ENCODE measurements at regions not wholly inside any gene's neighbourhood (a gene's known extent, or its start where the extent isn't known, plus 50 kb on each side); places are given as distances from the start of the nearest gene placed in this dataset.

- TF ChIP-seq MED8 (CRISPR knock-in tag; IDR thresholded peaks at IDR 0.05; ENCODE audit: insufficient replicate concordance) (peak; percentile 97), HOXD1 (CRISPR knock-in tag; IDR thresholded peaks at IDR 0.05) (peak; percentile 100), SMAD9 (CRISPR knock-in tag; IDR thresholded peaks at IDR 0.05) (no peak), ZNF660 (CRISPR knock-in tag; IDR thresholded peaks at IDR 0.05; ENCODE audit: borderline replicate concordance, low read depth) (no peak), RORA (CRISPR knock-in tag; IDR thresholded peaks at IDR 0.05) (no peak), ZNF276 (CRISPR knock-in tag; IDR thresholded peaks at IDR 0.05; ENCODE audit: low read depth) (peak; percentile 97), HIVEP1 (CRISPR knock-in tag; IDR thresholded peaks at IDR 0.05) (0 out of 2 replicates have a peak, but pooled peaks have one; percentile 20), ZNF292 (CRISPR knock-in tag; IDR thresholded peaks at IDR 0.05; ENCODE audit: borderline replicate concordance, low read depth) (peak; percentile 97), ZNF629 (CRISPR knock-in tag; conservative IDR thresholded peaks at IDR 0.05) (no peak), JUN (CRISPR knock-in tag; IDR thresholded peaks at IDR 0.05) (no peak), PITX1 (CRISPR knock-in tag; IDR thresholded peaks at IDR 0.05) (peak; percentile 73), MZF1 (CRISPR knock-in tag; IDR thresholded peaks at IDR 0.05; ENCODE audit: borderline replicate concordance) (no peak), ZNF644 (CRISPR knock-in tag; IDR thresholded peaks at IDR 0.05; ENCODE audit: low read depth) (peak; percentile 53; the same call in 1 of the 2 replicates), JUND (CRISPR knock-in tag; IDR thresholded peaks at IDR 0.05) (no peak), MTA3 (CRISPR knock-in tag; IDR thresholded peaks at IDR 0.05) (no peak), SP5 (CRISPR knock-in tag; IDR thresholded peaks at IDR 0.05; ENCODE audit: borderline replicate concordance, low read depth) (no peak), AHR (CRISPR knock-in tag; IDR thresholded peaks at IDR 0.05) (peak; percentile 69; the same call in 1 of the 2 replicates), ZNF83 (CRISPR knock-in tag; IDR thresholded peaks at IDR 0.05; ENCODE audit: borderline replicate concordance) (no peak)
- TF ChIP-seq, protein P1, sequence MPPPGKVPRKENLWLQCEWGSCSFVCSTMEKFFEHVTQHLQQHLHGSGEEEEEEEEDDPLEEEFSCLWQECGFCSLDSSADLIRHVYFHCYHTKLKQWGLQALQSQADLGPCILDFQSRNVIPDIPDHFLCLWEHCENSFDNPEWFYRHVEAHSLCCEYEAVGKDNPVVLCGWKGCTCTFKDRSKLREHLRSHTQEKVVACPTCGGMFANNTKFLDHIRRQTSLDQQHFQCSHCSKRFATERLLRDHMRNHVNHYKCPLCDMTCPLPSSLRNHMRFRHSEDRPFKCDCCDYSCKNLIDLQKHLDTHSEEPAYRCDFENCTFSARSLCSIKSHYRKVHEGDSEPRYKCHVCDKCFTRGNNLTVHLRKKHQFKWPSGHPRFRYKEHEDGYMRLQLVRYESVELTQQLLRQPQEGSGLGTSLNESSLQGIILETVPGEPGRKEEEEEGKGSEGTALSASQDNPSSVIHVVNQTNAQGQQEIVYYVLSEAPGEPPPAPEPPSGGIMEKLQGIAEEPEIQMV (CRISPR knock-in tag; IDR thresholded peaks at IDR 0.05; ENCODE audit: low read depth): 0 out of 2 replicates have a peak, but pooled peaks have one; percentile 37
- TF ChIP-seq, protein P2, sequence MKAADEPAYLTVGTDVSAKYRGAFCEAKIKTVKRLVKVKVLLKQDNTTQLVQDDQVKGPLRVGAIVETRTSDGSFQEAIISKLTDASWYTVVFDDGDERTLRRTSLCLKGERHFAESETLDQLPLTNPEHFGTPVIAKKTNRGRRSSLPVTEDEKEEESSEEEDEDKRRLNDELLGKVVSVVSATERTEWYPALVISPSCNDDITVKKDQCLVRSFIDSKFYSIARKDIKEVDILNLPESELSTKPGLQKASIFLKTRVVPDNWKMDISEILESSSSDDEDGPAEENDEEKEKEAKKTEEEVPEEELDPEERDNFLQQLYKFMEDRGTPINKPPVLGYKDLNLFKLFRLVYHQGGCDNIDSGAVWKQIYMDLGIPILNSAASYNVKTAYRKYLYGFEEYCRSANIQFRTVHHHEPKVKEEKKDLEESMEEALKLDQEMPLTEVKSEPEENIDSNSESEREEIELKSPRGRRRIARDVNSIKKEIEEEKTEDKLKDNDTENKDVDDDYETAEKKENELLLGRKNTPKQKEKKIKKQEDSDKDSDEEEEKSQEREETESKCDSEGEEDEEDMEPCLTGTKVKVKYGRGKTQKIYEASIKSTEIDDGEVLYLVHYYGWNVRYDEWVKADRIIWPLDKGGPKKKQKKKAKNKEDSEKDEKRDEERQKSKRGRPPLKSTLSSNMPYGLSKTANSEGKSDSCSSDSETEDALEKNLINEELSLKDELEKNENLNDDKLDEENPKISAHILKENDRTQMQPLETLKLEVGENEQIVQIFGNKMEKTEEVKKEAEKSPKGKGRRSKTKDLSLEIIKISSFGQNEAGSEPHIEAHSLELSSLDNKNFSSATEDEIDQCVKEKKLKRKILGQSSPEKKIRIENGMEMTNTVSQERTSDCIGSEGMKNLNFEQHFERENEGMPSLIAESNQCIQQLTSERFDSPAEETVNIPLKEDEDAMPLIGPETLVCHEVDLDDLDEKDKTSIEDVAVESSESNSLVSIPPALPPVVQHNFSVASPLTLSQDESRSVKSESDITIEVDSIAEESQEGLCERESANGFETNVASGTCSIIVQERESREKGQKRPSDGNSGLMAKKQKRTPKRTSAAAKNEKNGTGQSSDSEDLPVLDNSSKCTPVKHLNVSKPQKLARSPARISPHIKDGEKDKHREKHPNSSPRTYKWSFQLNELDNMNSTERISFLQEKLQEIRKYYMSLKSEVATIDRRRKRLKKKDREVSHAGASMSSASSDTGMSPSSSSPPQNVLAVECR (CRISPR knock-in tag; IDR thresholded peaks at IDR 0.05; ENCODE audit: borderline replicate concordance): peak; percentile 63; the same call in 1 of the 2 replicates
- TF ChIP-seq, protein P3, sequence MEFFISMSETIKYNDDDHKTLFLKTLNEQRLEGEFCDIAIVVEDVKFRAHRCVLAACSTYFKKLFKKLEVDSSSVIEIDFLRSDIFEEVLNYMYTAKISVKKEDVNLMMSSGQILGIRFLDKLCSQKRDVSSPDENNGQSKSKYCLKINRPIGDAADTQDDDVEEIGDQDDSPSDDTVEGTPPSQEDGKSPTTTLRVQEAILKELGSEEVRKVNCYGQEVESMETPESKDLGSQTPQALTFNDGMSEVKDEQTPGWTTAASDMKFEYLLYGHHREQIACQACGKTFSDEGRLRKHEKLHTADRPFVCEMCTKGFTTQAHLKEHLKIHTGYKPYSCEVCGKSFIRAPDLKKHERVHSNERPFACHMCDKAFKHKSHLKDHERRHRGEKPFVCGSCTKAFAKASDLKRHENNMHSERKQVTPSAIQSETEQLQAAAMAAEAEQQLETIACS (CRISPR knock-in tag; IDR thresholded peaks at IDR 0.05): no peak
Observed at GRCh38 chr1:8154621-8155052, 128.5 kb upstream of the ERRFI1 start (continued).
